Neural cell (in vitro differentiated cells): ENCODE measurements at regions not wholly inside any gene's neighbourhood (a gene's known extent, or its start where the extent isn't known, plus 50 kb on each side); places are given as distances from the start of the nearest gene placed in this dataset.

Experiments used
- H2AFZ ChIP-seq: fragments of 200-600, 300-800 bp; sonication (generic), shearing (Covaris generic); 2 replicates; pipeline ENCODE4 v1.6.0; 2014; ENCODE audit warnings: low read depth, mild to moderate bottlenecking, antibody characterized with exemption, low read length, moderate library complexity
- H3F3A ChIP-seq: fragments of 200-600 bp; shearing (Covaris generic); 2 replicates; pipeline ENCODE4 v1.6.1; 2016; ENCODE audit warnings: mild to moderate bottlenecking, moderate library complexity, mixed read lengths, antibody characterized with exemption, low read length; ENCODE audit not compliant: insufficient read depth, poor library complexity, severe bottlenecking
- H3K27ac ChIP-seq: fragments of 200-600, 300-800 bp; sonication (generic), shearing (Covaris generic); 2 replicates; pipeline ENCODE4 v1.5.1; 2014; ENCODE audit warnings: mild to moderate bottlenecking, low read length, moderate library complexity
- H3K27me3 ChIP-seq: fragments of 300-800, 200-600 bp; sonication (generic), shearing (Covaris generic); 2 replicates; pipeline ENCODE4 v1.6.0; 2014; ENCODE audit warnings: mild to moderate bottlenecking, low read depth, low read length, moderate library complexity; ENCODE audit not compliant: insufficient read depth
- H3K36me3 ChIP-seq: fragments of 300-800, 200-600 bp; sonication (generic), shearing (Covaris generic); 2 replicates; pipeline ENCODE4 v1.5.1; 2014; ENCODE audit warnings: mild to moderate bottlenecking, antibody characterized with exemption, low read length, moderate library complexity; ENCODE audit not compliant: insufficient read depth
- H3K4me2 ChIP-seq: fragments of 300-800, 200-600 bp; sonication (generic), shearing (Covaris generic); 2 replicates; pipeline ENCODE4 v1.6.0; 2014; ENCODE audit warnings: mild to moderate bottlenecking, low read length
- H3K4me3 ChIP-seq: fragments of 300-800, 200-600 bp; sonication (generic), shearing (Covaris generic); 2 replicates; pipeline ENCODE4 v1.5.1; 2014; ENCODE audit warnings: mild to moderate bottlenecking, low read length, moderate library complexity
- H3K79me2 ChIP-seq: fragments of 200-600 bp; shearing (Covaris generic); replicated peaks from 2 replicates; pipeline ENCODE4 v1.6.0; 2014; ENCODE audit warnings: mild to moderate bottlenecking, low read length, moderate library complexity; ENCODE audit not compliant: insufficient read depth
- H3K9ac ChIP-seq: fragments of 300-800, 200-600 bp; sonication (generic), shearing (Covaris generic); 2 replicates; pipeline ENCODE4 v1.6.1; 2016; ENCODE audit warnings: mild to moderate bottlenecking, low read length, mixed read lengths
- H3K9me2 ChIP-seq: fragments of 200-600 bp; shearing (Covaris generic); 2 replicates; pipeline ENCODE4 v1.6.1; 2016; ENCODE audit warnings: mild to moderate bottlenecking, low read length, mixed read lengths; ENCODE audit not compliant: insufficient read depth
- H3K9me3 ChIP-seq: fragments of 200-600, 300-800 bp; sonication (generic), shearing (Covaris generic); 2 replicates; pipeline ENCODE4 v1.6.1; 2016; ENCODE audit warnings: mild to moderate bottlenecking, mixed run types, low read length, moderate library complexity, mixed read lengths
- H4K20me1 ChIP-seq: fragments of 200-600 bp; shearing (Covaris generic); 2 replicates; pipeline ENCODE4 v1.6.1; 2016; ENCODE audit warnings: mild to moderate bottlenecking, mixed run types; ENCODE audit not compliant: insufficient read depth
- EP300 ChIP-seq: fragments of 450-650 bp; conservative IDR thresholded peaks from 2 replicates; pipeline ENCODE4 v1.6.1; 2014; ENCODE audit warnings: antibody characterized with exemption, mild to moderate bottlenecking, moderate library complexity; ENCODE audit not compliant: poor library complexity, severe bottlenecking
- EZH2 ChIP-seq: fragments of 200-600, 300-800 bp; shearing (Covaris generic), sonication (generic); IDR thresholded peaks from 2 replicates; pipeline ENCODE4 v1.6.1; 2014; ENCODE audit warnings: antibody characterized with exemption, low read length, borderline replicate concordance, mild to moderate bottlenecking; ENCODE audit not compliant: insufficient read depth, poor library complexity, severe bottlenecking
- MXI1 ChIP-seq: fragments of 450-650 bp; conservative IDR thresholded peaks from 2 replicates; pipeline ENCODE4 v1.6.1; 2014; ENCODE audit warnings: antibody characterized with exemption, mild to moderate bottlenecking; ENCODE audit not compliant: poor library complexity, severe bottlenecking
- RAD21 ChIP-seq: fragments of 450-650 bp; conservative IDR thresholded peaks from 2 replicates; pipeline ENCODE4 v1.6.1; 2014; ENCODE audit warnings: antibody characterized with exemption, mild to moderate bottlenecking, moderate library complexity
- SMC3 ChIP-seq: fragments of 450-650 bp; conservative IDR thresholded peaks from 2 replicates; pipeline ENCODE4 v1.6.1; 2014; ENCODE audit warnings: antibody characterized with exemption, mild to moderate bottlenecking, moderate library complexity; ENCODE audit not compliant: poor library complexity
- TAF1 ChIP-seq: IDR thresholded peaks from 2 replicates; pipeline ENCODE4 v1.6.1; 2012; ENCODE audit warnings: low read depth
- TF ChIP-seq, protein P1 (sequence below): IDR thresholded peaks from 2 replicates; pipeline ENCODE4 v1.6.1; 2012; ENCODE audit warnings: borderline replicate concordance
- TF ChIP-seq, protein P2 (sequence below): fragments of 450-650 bp; IDR thresholded peaks from 2 replicates; pipeline ENCODE4 v1.5.1; 2014; ENCODE audit warnings: antibody characterized with exemption, mild to moderate bottlenecking, moderate library complexity; ENCODE audit not compliant: poor library complexity, severe bottlenecking

DNA sequence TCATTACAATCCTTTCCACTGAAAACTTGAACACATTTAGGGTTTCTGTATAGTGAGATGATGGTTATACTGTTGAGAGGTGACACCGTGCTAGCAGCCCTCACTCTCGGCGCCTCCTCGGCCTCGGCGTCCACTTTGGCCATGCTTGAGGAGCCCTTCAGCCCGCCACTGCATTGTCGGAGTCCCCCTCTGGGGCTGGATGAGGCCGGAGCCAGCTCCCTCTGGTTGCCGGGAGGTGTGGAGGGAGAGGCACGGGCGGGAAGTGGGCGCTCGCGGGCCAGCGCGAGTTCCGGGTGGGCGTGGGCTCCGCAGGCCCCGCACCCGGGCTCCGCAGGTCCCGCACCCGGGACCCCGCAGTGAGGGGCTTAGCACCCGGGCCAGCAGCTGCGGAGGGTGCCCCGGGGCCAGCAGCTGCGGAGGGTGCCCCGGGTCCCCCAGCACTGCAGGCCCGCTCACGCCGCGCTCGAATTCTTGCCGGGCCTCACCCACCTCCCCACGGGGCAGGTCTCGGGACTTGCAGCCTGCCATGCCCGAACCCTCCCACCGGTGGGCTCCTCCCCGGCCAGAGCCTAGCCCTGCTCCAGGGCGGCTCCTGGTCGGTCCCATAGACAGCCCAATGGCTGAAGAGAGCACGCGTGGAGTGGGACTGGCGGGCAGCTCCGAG, 145.9 kb upstream of the ZNF608 start:
- Histone ChIP-seq H4K20me1 (no peaks in the 10 kb centered on the region), H3K27me3 (no peaks in the 10 kb centered on the region), H3K9ac (no peak overlapping the region), H3K4me2 (no peak overlapping the region), H3K9me2 (no peaks in the 10 kb centered on the region), H3F3A (no peaks in the 10 kb centered on the region), H3K4me3 (no peak overlapping the region), H3K9me3 (no peaks in the 10 kb centered on the region), H3K27ac (no peak overlapping the region), H2AFZ (no peak overlapping the region), H3K79me2 (no peaks in the 10 kb centered on the region), H3K36me3 (no peaks in the 10 kb centered on the region)
- TF ChIP-seq SMC3 (no peak), EZH2 (no peak), MXI1 (no peak), EP300 (no peak)
- TF ChIP-seq, protein P1, sequence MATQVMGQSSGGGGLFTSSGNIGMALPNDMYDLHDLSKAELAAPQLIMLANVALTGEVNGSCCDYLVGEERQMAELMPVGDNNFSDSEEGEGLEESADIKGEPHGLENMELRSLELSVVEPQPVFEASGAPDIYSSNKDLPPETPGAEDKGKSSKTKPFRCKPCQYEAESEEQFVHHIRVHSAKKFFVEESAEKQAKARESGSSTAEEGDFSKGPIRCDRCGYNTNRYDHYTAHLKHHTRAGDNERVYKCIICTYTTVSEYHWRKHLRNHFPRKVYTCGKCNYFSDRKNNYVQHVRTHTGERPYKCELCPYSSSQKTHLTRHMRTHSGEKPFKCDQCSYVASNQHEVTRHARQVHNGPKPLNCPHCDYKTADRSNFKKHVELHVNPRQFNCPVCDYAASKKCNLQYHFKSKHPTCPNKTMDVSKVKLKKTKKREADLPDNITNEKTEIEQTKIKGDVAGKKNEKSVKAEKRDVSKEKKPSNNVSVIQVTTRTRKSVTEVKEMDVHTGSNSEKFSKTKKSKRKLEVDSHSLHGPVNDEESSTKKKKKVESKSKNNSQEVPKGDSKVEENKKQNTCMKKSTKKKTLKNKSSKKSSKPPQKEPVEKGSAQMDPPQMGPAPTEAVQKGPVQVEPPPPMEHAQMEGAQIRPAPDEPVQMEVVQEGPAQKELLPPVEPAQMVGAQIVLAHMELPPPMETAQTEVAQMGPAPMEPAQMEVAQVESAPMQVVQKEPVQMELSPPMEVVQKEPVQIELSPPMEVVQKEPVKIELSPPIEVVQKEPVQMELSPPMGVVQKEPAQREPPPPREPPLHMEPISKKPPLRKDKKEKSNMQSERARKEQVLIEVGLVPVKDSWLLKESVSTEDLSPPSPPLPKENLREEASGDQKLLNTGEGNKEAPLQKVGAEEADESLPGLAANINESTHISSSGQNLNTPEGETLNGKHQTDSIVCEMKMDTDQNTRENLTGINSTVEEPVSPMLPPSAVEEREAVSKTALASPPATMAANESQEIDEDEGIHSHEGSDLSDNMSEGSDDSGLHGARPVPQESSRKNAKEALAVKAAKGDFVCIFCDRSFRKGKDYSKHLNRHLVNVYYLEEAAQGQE = no peak
- TF ChIP-seq, protein P2, sequence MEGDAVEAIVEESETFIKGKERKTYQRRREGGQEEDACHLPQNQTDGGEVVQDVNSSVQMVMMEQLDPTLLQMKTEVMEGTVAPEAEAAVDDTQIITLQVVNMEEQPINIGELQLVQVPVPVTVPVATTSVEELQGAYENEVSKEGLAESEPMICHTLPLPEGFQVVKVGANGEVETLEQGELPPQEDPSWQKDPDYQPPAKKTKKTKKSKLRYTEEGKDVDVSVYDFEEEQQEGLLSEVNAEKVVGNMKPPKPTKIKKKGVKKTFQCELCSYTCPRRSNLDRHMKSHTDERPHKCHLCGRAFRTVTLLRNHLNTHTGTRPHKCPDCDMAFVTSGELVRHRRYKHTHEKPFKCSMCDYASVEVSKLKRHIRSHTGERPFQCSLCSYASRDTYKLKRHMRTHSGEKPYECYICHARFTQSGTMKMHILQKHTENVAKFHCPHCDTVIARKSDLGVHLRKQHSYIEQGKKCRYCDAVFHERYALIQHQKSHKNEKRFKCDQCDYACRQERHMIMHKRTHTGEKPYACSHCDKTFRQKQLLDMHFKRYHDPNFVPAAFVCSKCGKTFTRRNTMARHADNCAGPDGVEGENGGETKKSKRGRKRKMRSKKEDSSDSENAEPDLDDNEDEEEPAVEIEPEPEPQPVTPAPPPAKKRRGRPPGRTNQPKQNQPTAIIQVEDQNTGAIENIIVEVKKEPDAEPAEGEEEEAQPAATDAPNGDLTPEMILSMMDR = no peak

DNA sequence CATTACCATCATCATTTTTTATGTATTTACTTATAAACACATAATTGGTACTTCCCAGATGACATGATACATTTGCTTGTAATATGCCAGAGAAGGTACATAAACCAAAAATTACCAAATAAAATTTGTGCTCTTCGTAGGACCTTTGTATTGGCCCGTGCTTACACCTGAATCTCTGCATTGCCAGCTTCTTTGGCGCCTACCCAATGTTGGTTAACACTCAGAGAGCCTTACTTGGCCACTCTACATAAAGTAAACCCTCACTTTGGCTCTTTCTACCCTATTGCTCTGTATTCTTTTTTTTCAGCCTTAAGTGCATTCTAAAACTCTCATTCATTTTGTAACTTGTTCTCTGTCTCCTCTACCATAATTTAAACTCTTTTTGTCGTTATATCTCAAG, 148.1 kb upstream of the ZNF608 start:
- H3K27me3 ChIP-seq = no peaks in the 10 kb centered on the region
- H3K9ac ChIP-seq = no peak overlapping the region
- H3F3A ChIP-seq = no peaks in the 10 kb centered on the region
- H3K27ac ChIP-seq = no peak overlapping the region
- H3K9me2 ChIP-seq = no peaks in the 10 kb centered on the region
- H3K9me3 ChIP-seq = no peaks in the 10 kb centered on the region
- H3K36me3 ChIP-seq = no peaks in the 10 kb centered on the region
- no peak overlapping the region for H2AFZ ChIP-seq
- no peak overlapping the region for H3K4me3 ChIP-seq
- no peaks in the 10 kb centered on the region for H3K79me2 ChIP-seq
- no peak for TF ChIP-seq SMC3
- no peak for TF ChIP-seq EP300
- no peak for TF ChIP-seq RAD21
- TF ChIP-seq, protein P2 = no peak
- no peak for TF ChIP-seq TAF1
- TF ChIP-seq MXI1 = no peak
- TF ChIP-seq, protein P1 = no peak
- no peak overlapping the region for H3K4me2 ChIP-seq
- H4K20me1 ChIP-seq = no peaks in the 10 kb centered on the region
